ENCODE measurements at regions not wholly inside any gene's neighbourhood (a gene's known extent, or its start where the extent isn't known, plus 50 kb on each side); places are given as distances from the start of the nearest gene placed in this dataset.

GRCh38 chr1:31521761-31522555 is 54.4 kb upstream of the TINAGL1 start:
- no peak for TF ChIP-seq SIN3A (IDR thresholded peaks at IDR 0.05; ENCODE audit: borderline replicate concordance, low read depth, low read length)
- TF ChIP-seq ZNF549 (CRISPR knock-in tag; IDR thresholded peaks at IDR 0.05), result no peak
- no peak for TF ChIP-seq MYC (CRISPR knock-in tag; IDR thresholded peaks at IDR 0.05; ENCODE audit: borderline replicate concordance)
- TF ChIP-seq ZNF142 (CRISPR knock-in tag; IDR thresholded peaks at IDR 0.05), result no peak
- no peak for TF ChIP-seq ZNF414 (CRISPR knock-in tag; IDR thresholded peaks at IDR 0.05)
- no peak for TF ChIP-seq SUZ12 (IDR thresholded peaks at IDR 0.05; ENCODE audit: low read depth, low read length)

Data from HepG2 (cell line).